ENCODE measurements at regions not wholly inside any gene's neighbourhood (a gene's known extent, or its start where the extent isn't known, plus 50 kb on each side); places are given as distances from the start of the nearest gene placed in this dataset.

- 53% methylated on average over 4 of the region's 16 CpGs; no CpG with 5 or more reads in 1 of the 2 experiments for WGBS, 2 experiments (ENCODE audit: extremely low coverage in 2 of 2, insufficient read length in 1 of 2)
- ChIA-PET CTCF (no interaction called here), POLR2A (ENCODE audit: unreplicated experiment) (no interaction called here)
- Histone ChIP-seq H2AFZ (replicated peaks; ENCODE audit: low read length, poor library complexity) (peak overlapping the region; percentile 15), H3K9me1 (ENCODE audit: insufficient read depth, low read length) (no peaks in the 10 kb centered on the region), H3K4me1 (ENCODE audit: control insufficient read depth, insufficient read depth, low read length) (no peaks in the 10 kb centered on the region), H2AK9ac (replicated peaks; ENCODE audit: low read depth, low read length, poor library complexity) (no peak overlapping the region), H3K27ac (ENCODE audit: insufficient read depth, low read length) (no peak overlapping the region), H3K4ac (ENCODE audit: low read depth, low read length) (no peak overlapping the region), H4K91ac (ENCODE audit: insufficient read depth, low read depth, low read length) (no peak overlapping the region), H3K18ac (ENCODE audit: low read depth, low read length) (no peak overlapping the region), H2BK5ac (ENCODE audit: low read depth, low read length, poor library complexity, severe bottlenecking) (no peak overlapping the region), H3K9ac (ENCODE audit: low read depth, low read length) (no peak overlapping the region), H3K79me1 (ENCODE audit: low read depth in 1 of 2, low read length in 2 of 2) (no peaks in the 10 kb centered on the region), H3K36me3 (ENCODE audit: control insufficient read depth, insufficient read depth, low read length) (no peaks in the 10 kb centered on the region), H3K56ac (ENCODE audit: extremely low read depth, insufficient read depth, low read length) (no peak overlapping the region), H4K5ac (ENCODE audit: low read depth, low read length) (no peak overlapping the region), H2BK20ac (ENCODE audit: low read depth, low read length) (no peak overlapping the region), H4K20me1 (ENCODE audit: insufficient read depth, low read length) (no peaks in the 10 kb centered on the region), H2BK120ac (ENCODE audit: low read depth, low read length) (no peak overlapping the region), H2AK5ac (ENCODE audit: low read depth, low read length) (no peak overlapping the region), H3K23ac (ENCODE audit: low read depth, low read length) (no peak overlapping the region), H4K8ac (ENCODE audit: low read depth in 2 of 2, low read length in 2 of 2) (no peak overlapping the region), H3K14ac (replicated peaks; ENCODE audit: low read depth, low read length) (no peak overlapping the region), H3K4me2 (ENCODE audit: low read depth, low read length) (no peak overlapping the region), H2BK15ac (ENCODE audit: low read depth, low read length) (no peak overlapping the region), H3K27me3 (ENCODE audit: control insufficient read depth, insufficient read depth, low read length) (no peaks in the 10 kb centered on the region), H3K9me3 (ENCODE audit: control insufficient read depth, insufficient read depth, low read length) (no peaks in the 10 kb centered on the region), H3K4me3 (ENCODE audit: insufficient read depth, low read depth, low read length) (no peak overlapping the region)
- dilution Hi-C loops (cut with HindIII; ENCODE audit: low sequenced_read_pairs, unreplicated experiment) (no loop called here), in situ Hi-C loops (cut with MboI; ENCODE audit: low sequenced_read_pairs) (no loop called here), intact Hi-C loops (cut with micrococcal nuclease) (no loop called here)
- no TSS peak for BruUV-seq (replicated peaks)
- ATAC-seq (ENCODE audit: low read depth) (no peak), DNase-seq (no peak)
- TF ChIP-seq CHD1 (IDR thresholded peaks at IDR 0.05; ENCODE audit: low read depth, low read length): no peak
- no peak for TF ChIP-seq RAD21 (IDR thresholded peaks at IDR 0.05; ENCODE audit: low read length)
- TF ChIP-seq BHLHE40 (IDR thresholded peaks at IDR 0.05; ENCODE audit: low read depth, low read length): no peak
- no peak for TF ChIP-seq MAZ (IDR thresholded peaks at IDR 0.05; ENCODE audit: borderline replicate concordance, low read depth, low read length)
- TF ChIP-seq USF2 (IDR thresholded peaks at IDR 0.05; ENCODE audit: low read depth, low read length): no peak
- no peak for TF ChIP-seq RFX5 (IDR thresholded peaks at IDR 0.05; ENCODE audit: low read depth, low read length)
- TF ChIP-seq RCOR1 (IDR thresholded peaks at IDR 0.05; ENCODE audit: insufficient replicate concordance, low read length): no peak
- TF ChIP-seq CTCF (conservative IDR thresholded peaks at IDR 0.05; ENCODE audit: low read depth, low read length): no peak
- TF ChIP-seq POLR2A (IDR thresholded peaks at IDR 0.05; ENCODE audit: low read depth, low read length): no peak
- no peak for TF ChIP-seq NFE2L2 (IDR thresholded peaks at IDR 0.05; ENCODE audit: low read depth, low read length)
Measured at GRCh38 chr14:95620659-95621059, 65.6 kb upstream of the TCL1B start.

Measured in IMR-90 (cell line).